Fibroblast of mammary gland (primary cell): ENCODE measurements at regions not wholly inside any gene's neighbourhood (a gene's known extent, or its start where the extent isn't known, plus 50 kb on each side); places are given as distances from the start of the nearest gene placed in this dataset.

Experiments
- DNase-seq: peaks from one replicate; pipeline ENCODE4 v3.0.0-alpha.2; 2010; ENCODE audit warnings: low read depth
- H3K4me3 ChIP-seq: 2 replicates; pipeline ENCODE4 v1.5.1; 2011; ENCODE audit warnings: low read depth, mild to moderate bottlenecking, low read length, moderate library complexity; ENCODE audit not compliant: control insufficient read depth
- CTCF ChIP-seq: conservative IDR thresholded peaks from 2 replicates; pipeline ENCODE4 v1.5.1; 2011; ENCODE audit warnings: low read depth, low read length, inconsistent platforms; ENCODE audit not compliant: control insufficient read depth, insufficient read depth

- no peak for DNase-seq
- no peak overlapping the region for H3K4me3 ChIP-seq
- no peak for TF ChIP-seq CTCF
Measured at GRCh38 chr12:4969405-4969804, 59.7 kb downstream of the KCNA1 start.

GRCh38 chr12:4974217-4974616 is 64.5 kb downstream of the KCNA1 start:
- no peak for DNase-seq
- no peak for TF ChIP-seq CTCF
- no peak overlapping the region for H3K4me3 ChIP-seq

- DNase-seq = peak; percentile 7
- no peak for TF ChIP-seq CTCF
- no peak overlapping the region for H3K4me3 ChIP-seq
Measured at GRCh38 chr12:4975574-4975973, 65.9 kb downstream of the KCNA1 start.

GRCh38 chr12:4977102-4977501 is 66.6 kb upstream of the KCNA5 start:
- no peak for DNase-seq
- no peak overlapping the region for H3K4me3 ChIP-seq
- TF ChIP-seq CTCF = no peak

- no peak for DNase-seq
- no peak for TF ChIP-seq CTCF
- no peak overlapping the region for H3K4me3 ChIP-seq
Measured at GRCh38 chr12:4978737-4979136, 64.9 kb upstream of the KCNA5 start.

- H3K4me3 ChIP-seq = no peak overlapping the region
- no peak for DNase-seq
- no peak for TF ChIP-seq CTCF
Measured at GRCh38 chr12:4979737-4980136, 63.9 kb upstream of the KCNA5 start.

GRCh38 chr12:4984344-4984743 is 59.3 kb upstream of the KCNA5 start:
- no peak for DNase-seq
- no peak for TF ChIP-seq CTCF
- H3K4me3 ChIP-seq = no peak overlapping the region
